ENCODE measurements at regions not wholly inside any gene's neighbourhood (a gene's known extent, or its start where the extent isn't known, plus 50 kb on each side); places are given as distances from the start of the nearest gene placed in this dataset. TPM values are rescaled to one million over a fixed set of nuclear protein-coding genes. Genes with fewer than 3 reads are reported as not detected.

Small RNA genes in the stretch of these regions (small RNA-seq; reads per million reads assigned to genes)
- gene MIR4477B = not detected
- gene PTGER4P3 = not detected
- not detected for gene RNA5SP284

Measured in frontal cortex (tissue), 1 donor.